WTC11 (cell line): ENCODE measurements at regions not wholly inside any gene's neighbourhood (a gene's known extent, or its start where the extent isn't known, plus 50 kb on each side); places are given as distances from the start of the nearest gene placed in this dataset.

Source experiments
- ATAC-seq: fragments of 200-7000 bp; cut with Tn5 transposase; 2 replicates; pipeline ENCODE4 v1.10.0; 2021; ENCODE audit warnings: mild to moderate bottlenecking, moderate library complexity
- CTCF ChIA-PET: fragments of 300-600 bp; sonication (Branson Sonifier 250); formaldehyde crosslinking; loops from one replicate; lab custom pipeline; 2021; ENCODE audit warnings: antibody characterized with exemption; lab: Charles Lee
- POLR2A ChIA-PET: fragments of 350-600 bp; sonication (Branson Sonifier 250); formaldehyde crosslinking; loops from one replicate; lab custom pipeline; 2021; ENCODE audit warnings: antibody characterized with exemption; lab: Charles Lee
- DNase-seq: peaks from one replicate; pipeline ENCODE4 v3.0.0; 2021; ENCODE audit warnings: low spot score
- H3K27ac Mint-ChIP-seq: 2 replicates; pipeline ENCODE4 v1.8.0; 2021; ENCODE audit warnings: mixed read lengths
- H3K27me3 Mint-ChIP-seq: 2 replicates; pipeline ENCODE4 v1.8.0; 2021; ENCODE audit warnings: low read depth, mild to moderate bottlenecking, moderate library complexity, mixed read lengths
- H3K36me3 Mint-ChIP-seq: 2 replicates; pipeline ENCODE4 v1.8.0; 2021; ENCODE audit warnings: mixed read lengths
- H3K4me1 Mint-ChIP-seq: 2 replicates; pipeline ENCODE4 v1.8.0; 2022; ENCODE audit warnings: mixed read lengths
- H3K4me3 Mint-ChIP-seq: 2 replicates; pipeline ENCODE4 v1.8.0; 2021; ENCODE audit warnings: mild to moderate bottlenecking, moderate library complexity, mixed read lengths
- H3K9me3 Mint-ChIP-seq: 2 replicates; pipeline ENCODE4 v1.8.0; 2021; ENCODE audit warnings: mixed read lengths
- AFF4 ChIP-seq: sonication (generic); formaldehyde crosslinking; IDR thresholded peaks from 2 replicates; pipeline ENCODE4 v1.8.1; 2023; ENCODE audit warnings: mild to moderate bottlenecking, missing genetic modification reagents, borderline replicate concordance
- AR ChIP-seq: fragments of 250-450 bp; sonication (Bioruptor Pico); IDR thresholded peaks from 2 replicates; pipeline ENCODE4 v1.9.0; 2021; ENCODE audit warnings: mild to moderate bottlenecking
- ARID4B ChIP-seq: sonication (generic); formaldehyde crosslinking; IDR thresholded peaks from 2 replicates; pipeline ENCODE4 v1.8.0; 2023; ENCODE audit warnings: missing genetic modification reagents, mild to moderate bottlenecking, borderline replicate concordance
- CBFB ChIP-seq: sonication (generic); formaldehyde crosslinking; IDR thresholded peaks from 2 replicates; pipeline ENCODE4 v1.8.1; 2022; ENCODE audit warnings: mild to moderate bottlenecking, low read depth, missing genetic modification reagents
- CREB1 ChIP-seq: sonication (generic); formaldehyde crosslinking; IDR thresholded peaks from 2 replicates; pipeline ENCODE4 v1.8.0; 2023; ENCODE audit warnings: mild to moderate bottlenecking, missing genetic modification reagents
- FOXK1 ChIP-seq: sonication (generic); formaldehyde crosslinking; IDR thresholded peaks from 2 replicates; pipeline ENCODE4 v1.8.0; 2022; ENCODE audit warnings: mild to moderate bottlenecking, moderate library complexity, missing genetic modification reagents
- IRF2 ChIP-seq: sonication (generic); formaldehyde crosslinking; IDR thresholded peaks from 2 replicates; pipeline ENCODE4 v1.8.0; 2022; ENCODE audit warnings: low read depth, missing genetic modification reagents, borderline replicate concordance
- JUN ChIP-seq: sonication (generic); formaldehyde crosslinking; IDR thresholded peaks from 2 replicates; pipeline ENCODE4 v1.8.0; 2023; ENCODE audit warnings: mild to moderate bottlenecking, missing genetic modification reagents
- KAT7 ChIP-seq: sonication (generic); formaldehyde crosslinking; IDR thresholded peaks from 2 replicates; pipeline ENCODE4 v1.8.1; 2023; ENCODE audit warnings: missing genetic modification reagents, mild to moderate bottlenecking, borderline replicate concordance
- MYBL2 ChIP-seq: sonication (generic); formaldehyde crosslinking; IDR thresholded peaks from 2 replicates; pipeline ENCODE4 v1.8.1; 2023; ENCODE audit warnings: mild to moderate bottlenecking, moderate library complexity, missing genetic modification reagents
- NFE2L1 ChIP-seq: sonication (generic); formaldehyde crosslinking; IDR thresholded peaks from 2 replicates; pipeline ENCODE4 v1.8.1; 2023; ENCODE audit warnings: missing genetic modification reagents
- PREB ChIP-seq: sonication (generic); formaldehyde crosslinking; IDR thresholded peaks from 2 replicates; pipeline ENCODE4 v1.8.1; 2022; ENCODE audit warnings: mild to moderate bottlenecking, missing genetic modification reagents, moderate library complexity, borderline replicate concordance
- ZNF121 ChIP-seq: sonication (generic); formaldehyde crosslinking; IDR thresholded peaks from 2 replicates; pipeline ENCODE4 v1.8.0; 2023; ENCODE audit warnings: missing genetic modification reagents
- ZNF532 ChIP-seq: fragments of 250-450 bp; sonication (Bioruptor Pico); IDR thresholded peaks from 2 replicates; pipeline ENCODE4 v1.9.0; 2021; ENCODE audit warnings: mild to moderate bottlenecking, borderline replicate concordance

GRCh38 chr10:9230625-9231024 is 1176.1 kb downstream of the GATA3 start:
- H3K4me3 Mint-ChIP-seq: no peak overlapping the region

GRCh38 chr10:9234191-9234590 is 1179.7 kb downstream of the GATA3 start:
- Mint-ChIP-seq H3K9me3 (no peaks in the 10 kb centered on the region), H3K36me3 (no peaks in the 10 kb centered on the region), H3K27ac (no peak overlapping the region), H3K27me3 (no peaks in the 10 kb centered on the region), H3K4me3 (no peak overlapping the region), H3K4me1 (no peaks in the 10 kb centered on the region)
- ATAC-seq (no peak), DNase-seq (no peak)
- ChIA-PET POLR2A (no interaction called here), CTCF (no interaction called here)
- TF ChIP-seq AFF4 (CRISPR knock-in tag) (no peak), FOXK1 (no peak), KAT7 (CRISPR knock-in tag) (no peak), ARID4B (CRISPR knock-in tag) (no peak), AR (CRISPR knock-in tag) (no peak), IRF2 (CRISPR knock-in tag) (no peak), NFE2L1 (CRISPR knock-in tag) (no peak), ZNF121 (CRISPR knock-in tag) (no peak), JUN (no peak), PREB (CRISPR knock-in tag) (no peak), CREB1 (CRISPR knock-in tag) (no peak), ZNF532 (CRISPR knock-in tag) (no peak), MYBL2 (no peak)

More at GRCh38 chr10:9230625-9231024, 1176.1 kb downstream of the GATA3 start:
- TF ChIP-seq ZNF121 (CRISPR knock-in tag) (no peak), CBFB (CRISPR knock-in tag) (no peak)
- POLR2A ChIA-PET: no interaction called here
- Mint-ChIP-seq H3K4me1 (no peaks in the 10 kb centered on the region), H3K9me3 (no peaks in the 10 kb centered on the region), H3K27ac (no peak overlapping the region), H3K36me3 (no peaks in the 10 kb centered on the region), H3K27me3 (no peaks in the 10 kb centered on the region)
- ATAC-seq: no peak
- DNase-seq: no peak
- CTCF ChIA-PET: no interaction called here
